HepG2 (cell line): ENCODE measurements at regions not wholly inside any gene's neighbourhood (a gene's known extent, or its start where the extent isn't known, plus 50 kb on each side); places are given as distances from the start of the nearest gene placed in this dataset.

ENCODE experiments used
- ATAC-seq: fragments of 200-7000 bp; cut with Tn5 transposase; 3 replicates; pipeline ENCODE4 v1.9.1; 2020; ENCODE audit warnings: mild to moderate bottlenecking, moderate library complexity
- BruUV-seq: library from RNA; stranded (reverse); fragments of 400-500 nt; replicated peaks from 2 replicates; lab custom pipeline; 2021; lab: Mats Ljungman, UMichigan
- CTCF ChIA-PET: fragments of 300-600 bp; formaldehyde crosslinking; extraction: SDS; loops from one replicate; lab custom pipeline; 2021; ENCODE audit warnings: low total read pairs, inconsistent platforms, low intra/inter-chr PET ratio; lab: Yijun Ruan, JAX
- POLR2A ChIA-PET: fragments of 350-600 bp; sonication (Branson Sonifier 250); formaldehyde crosslinking; loops from one replicate; lab custom pipeline; 2020; ENCODE audit warnings: antibody characterized with exemption, inconsistent platforms; lab: Yijun Ruan, JAX
- DNase-seq: peaks from one replicate; pipeline ENCODE4 v3.0.0-alpha.2; 2015; ENCODE audit warnings: low spot score
- FAIRE-seq: peaks from 3 replicates; lab custom pipeline; 2011; peaks lifted over from hg19 to GRCh38; lab: Jason Lieb, UNC
- H2AFZ ChIP-seq: one replicate; pipeline ENCODE4 v1.6.1; 2011; ENCODE audit warnings: low read length, inconsistent platforms
- H3K27ac ChIP-seq: fragments of 300-600 bp; 3 replicates; pipeline ENCODE4 v1.8.0; 2011; ENCODE audit warnings: mixed run types, mild to moderate bottlenecking, mixed read lengths, low read length, inconsistent platforms; ENCODE audit not compliant: insufficient read depth; ENCODE audit errors: extremely low read length
- H3K27me3 ChIP-seq, 2 experiments: fragments of 200-600 bp in 1 of 2; 2 replicates in 1 of 2; 3 replicates in 1 of 2; pipeline versions ENCODE4 v1.6.0 to v1.8.0; 2011; ENCODE audit warnings: low read length in 2 of 2, mild to moderate bottlenecking in 2 of 2, moderate library complexity in 2 of 2, inconsistent platforms in 1 of 2; ENCODE audit not compliant: insufficient read depth in 2 of 2, control insufficient read depth in 1 of 2
- H3K36me3 ChIP-seq, 2 experiments: fragments of 200-600 bp in 1 of 2; replicated peaks in 1 of 2; 2 replicates in 1 of 2; 3 replicates in 1 of 2; pipeline versions ENCODE4 v1.5.1 to v1.8.0; 2011; ENCODE audit warnings: low read length in 2 of 2, inconsistent platforms in 1 of 2; ENCODE audit not compliant: insufficient read depth in 2 of 2, control insufficient read depth in 1 of 2
- H3K4me1 ChIP-seq: 2 replicates; pipeline ENCODE4 v1.5.1; 2012; ENCODE audit warnings: low read length, inconsistent platforms; ENCODE audit not compliant: insufficient read depth
- H3K4me2 ChIP-seq: 2 replicates; pipeline ENCODE4 v1.6.0; 2011; ENCODE audit warnings: low read depth, low read length, inconsistent platforms
- H3K4me3 ChIP-seq, 3 experiments: fragments of 200-600 bp in 1 of 3; sonication (generic), shearing (Covaris generic) in 1 of 3; replicated peaks in 1 of 3; 2 replicates each; pipeline ENCODE4 v1.5.1; 2011 to 2016; ENCODE audit warnings: low read length in 3 of 3, inconsistent platforms in 2 of 3, low read depth in 2 of 3, mild to moderate bottlenecking in 2 of 3, control low read depth in 1 of 3, mixed read lengths in 1 of 3; ENCODE audit not compliant: insufficient read depth in 1 of 3
- H3K79me2 ChIP-seq: one replicate; pipeline ENCODE4 v1.6.1; 2011; ENCODE audit warnings: low read length, inconsistent platforms; ENCODE audit not compliant: insufficient read depth
- H3K9ac ChIP-seq: 2 replicates; pipeline ENCODE4 v1.6.0; 2011; ENCODE audit warnings: mild to moderate bottlenecking, low read depth, low read length, inconsistent platforms; ENCODE audit not compliant: insufficient read depth
- H3K9me3 ChIP-seq: 2 replicates; pipeline ENCODE4 v1.5.1; 2012; ENCODE audit warnings: mild to moderate bottlenecking, low read length
- H4K20me1 ChIP-seq: 2 replicates; pipeline ENCODE4 v1.6.0; 2011; ENCODE audit warnings: inconsistent platforms, mild to moderate bottlenecking, low read length, moderate library complexity; ENCODE audit not compliant: insufficient read depth
- ATF2 ChIP-seq: sonication (generic); formaldehyde crosslinking; IDR thresholded peaks from 2 replicates; pipeline ENCODE4 v1.4.0; 2020; ENCODE audit warnings: missing genetic modification reagents
- HNRNPH1 ChIP-seq: fragments of 200-400 bp; formaldehyde crosslinking; optimal IDR thresholded peaks from 2 replicates; pipeline ENCODE3; 2017; ENCODE audit warnings: mild to moderate bottlenecking, low read depth, low read length
- HNRNPK ChIP-seq: fragments of 200-400 bp; formaldehyde crosslinking; IDR thresholded peaks from 2 replicates; pipeline ENCODE4 v1.6.1; 2018; ENCODE audit warnings: low read length, low read depth, moderate library complexity, mild to moderate bottlenecking; ENCODE audit not compliant: poor library complexity, severe bottlenecking
- POLR2G ChIP-seq: fragments of 200-400 bp; formaldehyde crosslinking; IDR thresholded peaks from 2 replicates; pipeline ENCODE4 v1.6.1; 2018; ENCODE audit warnings: mild to moderate bottlenecking, low read depth, low read length, moderate library complexity
- STAG1 ChIP-seq: sonication (generic); formaldehyde crosslinking; IDR thresholded peaks from 2 replicates; pipeline ENCODE4 v1.4.0; 2020; ENCODE audit warnings: missing genetic modification reagents
- ZNF180 ChIP-seq: sonication (generic); formaldehyde crosslinking; IDR thresholded peaks from 2 replicates; pipeline ENCODE4 v1.4.0; 2020; ENCODE audit warnings: low read depth, missing genetic modification reagents, borderline replicate concordance
- ZNF383 ChIP-seq: sonication (generic); formaldehyde crosslinking; IDR thresholded peaks from 2 replicates; pipeline ENCODE4 v1.4.0; 2020; ENCODE audit warnings: missing genetic modification reagents, mild to moderate bottlenecking, borderline replicate concordance
- ZXDC ChIP-seq: sonication (generic); formaldehyde crosslinking; IDR thresholded peaks from 2 replicates; pipeline ENCODE4 v1.5.0; 2020; ENCODE audit warnings: mild to moderate bottlenecking, missing genetic modification reagents
- WGBS: methylation state at CpG from one replicate; pipeline ENCODE4 v1.1.6; 2017; ENCODE audit warnings: low lambda C conversion rate; 5-methylcytosine and 5-hydroxymethylcytosine counted together
- in situ Hi-C: cut with HindIII; loops from 2 replicates; pipeline ENCODE4 v1.10.0; 2017; ENCODE audit warnings: low pct_unique_long_range_greater_than_20kb; ENCODE audit not compliant: extremely low pct_ligation_motif_present
- intact Hi-C: fragments of 100-400 bp; cut with micrococcal nuclease; formaldehyde crosslinking; loops from one replicate; pipeline ENCODE4 v1.10.0; 2022; ENCODE audit not compliant: unreplicated experiment
- TF ChIP-seq, protein P1 (sequence below): sonication (generic); formaldehyde crosslinking; conservative IDR thresholded peaks from 2 replicates; pipeline ENCODE4 v1.4.0; 2020; ENCODE audit warnings: mild to moderate bottlenecking, missing genetic modification reagents, moderate library complexity

DNA sequence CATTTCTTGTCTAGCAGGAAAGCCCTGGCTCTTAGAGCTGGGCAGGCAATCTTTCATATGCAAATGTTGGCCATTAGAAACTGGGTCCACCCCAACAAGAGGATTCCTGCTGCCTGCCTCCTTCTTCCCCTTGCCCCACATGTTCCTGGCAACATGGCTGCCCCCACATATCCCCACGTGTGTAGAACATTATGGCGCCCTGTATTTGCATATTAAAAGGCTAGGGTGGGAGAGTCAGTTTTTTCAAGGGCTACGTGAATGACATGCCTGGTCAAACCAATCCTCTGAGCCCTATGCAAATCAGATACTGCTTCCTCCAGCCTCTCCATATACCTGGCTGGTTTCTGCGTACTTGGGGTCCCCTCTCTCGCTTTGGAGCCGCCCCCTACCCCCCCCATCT lies 514.0 kb downstream of the FUT8 start:
- H2AFZ ChIP-seq = no peak overlapping the region
- no peak overlapping the region for H3K4me2 ChIP-seq
- H3K27me3 ChIP-seq = peaks cover 0 to 9% of the 10 kb centered on the region in 2 experiments; a peak in 1 of 5 replicates
- no peak for FAIRE-seq
- no TSS peak for BruUV-seq
- H3K4me3 ChIP-seq = no peak overlapping the region
- POLR2A ChIA-PET = no interaction called here
- H3K4me1 ChIP-seq = no peaks in the 10 kb centered on the region
- CTCF ChIA-PET = no interaction called here
- no peaks in the 10 kb centered on the region for H3K9me3 ChIP-seq
- H3K79me2 ChIP-seq = no peaks in the 10 kb centered on the region
- TF ChIP-seq, protein P1, sequence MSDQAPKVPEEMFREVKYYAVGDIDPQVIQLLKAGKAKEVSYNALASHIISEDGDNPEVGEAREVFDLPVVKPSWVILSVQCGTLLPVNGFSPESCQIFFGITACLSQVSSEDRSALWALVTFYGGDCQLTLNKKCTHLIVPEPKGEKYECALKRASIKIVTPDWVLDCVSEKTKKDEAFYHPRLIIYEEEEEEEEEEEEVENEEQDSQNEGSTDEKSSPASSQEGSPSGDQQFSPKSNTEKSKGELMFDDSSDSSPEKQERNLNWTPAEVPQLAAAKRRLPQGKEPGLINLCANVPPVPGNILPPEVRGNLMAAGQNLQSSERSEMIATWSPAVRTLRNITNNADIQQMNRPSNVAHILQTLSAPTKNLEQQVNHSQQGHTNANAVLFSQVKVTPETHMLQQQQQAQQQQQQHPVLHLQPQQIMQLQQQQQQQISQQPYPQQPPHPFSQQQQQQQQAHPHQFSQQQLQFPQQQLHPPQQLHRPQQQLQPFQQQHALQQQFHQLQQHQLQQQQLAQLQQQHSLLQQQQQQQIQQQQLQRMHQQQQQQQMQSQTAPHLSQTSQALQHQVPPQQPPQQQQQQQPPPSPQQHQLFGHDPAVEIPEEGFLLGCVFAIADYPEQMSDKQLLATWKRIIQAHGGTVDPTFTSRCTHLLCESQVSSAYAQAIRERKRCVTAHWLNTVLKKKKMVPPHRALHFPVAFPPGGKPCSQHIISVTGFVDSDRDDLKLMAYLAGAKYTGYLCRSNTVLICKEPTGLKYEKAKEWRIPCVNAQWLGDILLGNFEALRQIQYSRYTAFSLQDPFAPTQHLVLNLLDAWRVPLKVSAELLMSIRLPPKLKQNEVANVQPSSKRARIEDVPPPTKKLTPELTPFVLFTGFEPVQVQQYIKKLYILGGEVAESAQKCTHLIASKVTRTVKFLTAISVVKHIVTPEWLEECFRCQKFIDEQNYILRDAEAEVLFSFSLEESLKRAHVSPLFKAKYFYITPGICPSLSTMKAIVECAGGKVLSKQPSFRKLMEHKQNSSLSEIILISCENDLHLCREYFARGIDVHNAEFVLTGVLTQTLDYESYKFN (CRISPR knock-in tag) = no peak
- in situ Hi-C loops (no loop called here), intact Hi-C loops (no loop called here)
- no peak overlapping the region for H3K9ac ChIP-seq
- 12% methylated on average over 6 of the region's 6 CpGs for WGBS
- H3K36me3 ChIP-seq = no peaks in the 10 kb centered on the region
- no peaks in the 10 kb centered on the region for H4K20me1 ChIP-seq
- no peak for ATAC-seq
- H3K27ac ChIP-seq = no peak overlapping the region
- no peak for DNase-seq

- no peaks in the 10 kb centered on the region for H3K79me2 ChIP-seq
- no peaks in the 10 kb centered on the region for H3K4me1 ChIP-seq
- H3K27ac ChIP-seq = no peak overlapping the region
- H3K36me3 ChIP-seq = no peaks in the 10 kb centered on the region
- in situ Hi-C loops (no loop called here), intact Hi-C loops (no loop called here)
- H3K27me3 ChIP-seq = peaks cover 0 to 9% of the 10 kb centered on the region in 2 experiments; a peak in 1 of 5 replicates
- DNase-seq = no peak
- H3K4me3 ChIP-seq = no peak overlapping the region
- POLR2A ChIA-PET = no interaction called here
- CTCF ChIA-PET = no interaction called here
- H3K9ac ChIP-seq = no peak overlapping the region
- ATAC-seq = no peak
- no TSS peak for BruUV-seq
- no peak for FAIRE-seq
- H3K9me3 ChIP-seq = no peaks in the 10 kb centered on the region
- 26% methylated on average over 7 of the region's 7 CpGs for WGBS
- H2AFZ ChIP-seq = no peak overlapping the region
- no peak overlapping the region for H3K4me2 ChIP-seq
- no peaks in the 10 kb centered on the region for H4K20me1 ChIP-seq
- no peak for TF ChIP-seq ZNF180
- TF ChIP-seq ZNF383 (CRISPR knock-in tag) = no peak
- TF ChIP-seq STAG1 = no peak
- no peak for TF ChIP-seq ZXDC
- no peak for TF ChIP-seq HNRNPH1
- TF ChIP-seq ATF2 (CRISPR knock-in tag) = no peak
- TF ChIP-seq POLR2G = no peak
- no peak for TF ChIP-seq HNRNPK
Observed at GRCh38 chr14:65926935-65927700, 514.6 kb downstream of the FUT8 start.
